B cell (primary cell): ENCODE measurements at regions not wholly inside any gene's neighbourhood (a gene's known extent, or its start where the extent isn't known, plus 50 kb on each side); places are given as distances from the start of the nearest gene placed in this dataset.

Experiments used
- ATAC-seq: fragments of 200-7000 bp; cut with Tn5 transposase; one replicate; pipeline ENCODE4 v1.10.0; 2021; ENCODE audit warnings: low read depth, mild to moderate bottlenecking, moderate number of reproducible peaks, moderate library complexity
- CTCF ChIA-PET: fragments of 350-600 bp; sonication (Branson Sonifier 250); formaldehyde crosslinking; loops from one replicate; lab custom pipeline; 2021; ENCODE audit warnings: antibody characterized with exemption, inconsistent platforms; lab: Charles Lee
- POLR2A ChIA-PET: fragments of 350-600 bp; sonication (Branson Sonifier 250); formaldehyde crosslinking; loops from one replicate; lab custom pipeline; 2021; ENCODE audit warnings: antibody characterized with exemption; lab: Charles Lee
- DNase-seq: peaks from one replicate; pipeline ENCODE4 v3.0.0; 2013
- H2AFZ ChIP-seq: 2 replicates; pipeline ENCODE4 v1.6.1; 2012; ENCODE audit warnings: mild to moderate bottlenecking, low read depth, low read length; ENCODE audit not compliant: insufficient read depth, poor library complexity, severe bottlenecking
- H3K27ac ChIP-seq, 2 donors: 1 replicate in 1 of 2; 2 replicates in 1 of 2; pipeline ENCODE4 v1.5.1; 2012 to 2013; ENCODE audit warnings: low read length in 2 of 2, mild to moderate bottlenecking in 2 of 2, moderate library complexity in 1 of 2
- H3K27me3 ChIP-seq, 4 experiments: fragments of 200-600 bp in 1 of 4; sonication (generic) in 1 of 4; replicated peaks in 1 of 4; 1 replicate in 2 of 4; 2 replicates in 2 of 4; pipeline versions ENCODE4 v1.6.1 to v1.7.0; 2013 to 2016; ENCODE audit warnings: low read length in 3 of 4, mild to moderate bottlenecking in 2 of 4, mixed read lengths in 1 of 4, moderate library complexity in 1 of 4; ENCODE audit not compliant: insufficient read depth in 4 of 4, control insufficient read depth in 3 of 4; ENCODE audit errors: control extremely low read depth in 1 of 4
- H3K36me3 ChIP-seq, 2 experiments: replicated peaks in 1 of 2; 1 replicate in 1 of 2; 2 replicates in 1 of 2; pipeline versions ENCODE4 v1.6.1 to v1.7.1; 2013; ENCODE audit warnings: low read length in 1 of 2; ENCODE audit not compliant: insufficient read depth in 2 of 2, control insufficient read depth in 1 of 2; ENCODE audit errors: control extremely low read depth in 1 of 2, extremely low read depth in 1 of 2
- H3K4me1 ChIP-seq, 2 donors: fragments of 200-600 bp in 1 of 2; sonication (generic) in 1 of 2; 1 replicate in 1 of 2; 2 replicates in 1 of 2; pipeline versions ENCODE4 v1.5.1 to v1.6.1; 2013 to 2017; ENCODE audit warnings: low read length in 2 of 2; ENCODE audit not compliant: control insufficient read depth in 2 of 2, insufficient read depth in 2 of 2
- H3K4me2 ChIP-seq: replicated peaks from 2 replicates; pipeline ENCODE3; 2012; ENCODE audit warnings: mild to moderate bottlenecking, low read depth, low read length; ENCODE audit not compliant: poor library complexity, severe bottlenecking
- H3K4me3 ChIP-seq, 5 experiments: fragments of 200-600 bp in 1 of 5; sonication (generic) in 1 of 5; 1 replicate in 3 of 5; 2 replicates in 2 of 5; pipeline versions ENCODE4 v1.5.1 to v1.7.0; 2011 to 2016; ENCODE audit warnings: low read length in 4 of 5, mild to moderate bottlenecking in 4 of 5, low read depth in 2 of 5, control low read depth in 1 of 5, moderate library complexity in 1 of 5; ENCODE audit not compliant: insufficient read depth in 1 of 5; ENCODE audit errors: control extremely low read depth in 1 of 5, extremely low read depth in 1 of 5
- H3K79me2 ChIP-seq: fragments of 200-600 bp; sonication (generic); one replicate; pipeline ENCODE4 v1.6.0; 2016; ENCODE audit warnings: low read length; ENCODE audit not compliant: control insufficient read depth, insufficient read depth
- H3K9ac ChIP-seq: fragments of 200-600 bp; sonication (generic); 2 replicates; pipeline ENCODE4 v1.6.1; 2017; ENCODE audit warnings: mild to moderate bottlenecking, low read length, moderate library complexity
- H3K9me3 ChIP-seq, 3 donors: one replicate each; pipeline versions ENCODE4 v1.6.1 to v1.7.1; 2013; ENCODE audit warnings: low read length in 2 of 3; ENCODE audit not compliant: control insufficient read depth in 2 of 3, insufficient read depth in 1 of 3; ENCODE audit errors: control extremely low read depth in 1 of 3
- H4K20me1 ChIP-seq: 2 replicates; pipeline ENCODE4 v1.6.0; 2012; ENCODE audit warnings: mild to moderate bottlenecking, low read length; ENCODE audit not compliant: insufficient read depth, control insufficient read depth, poor library complexity, severe bottlenecking
- H3K27ac Mint-ChIP-seq: one replicate; pipeline ENCODE4 v1.8.0; 2021; ENCODE audit warnings: mixed read lengths
- H3K27me3 Mint-ChIP-seq: one replicate; pipeline ENCODE4 v1.8.0; 2021; ENCODE audit warnings: mixed read lengths
- H3K4me1 Mint-ChIP-seq: one replicate; pipeline ENCODE4 v1.8.0; 2021; ENCODE audit warnings: mixed read lengths
- H3K4me3 Mint-ChIP-seq: one replicate; pipeline ENCODE4 v1.8.0; 2021; ENCODE audit warnings: mixed read lengths
- H3K9me3 Mint-ChIP-seq: one replicate; pipeline ENCODE4 v1.8.0; 2022; ENCODE audit warnings: mixed read lengths; ENCODE audit not compliant: insufficient read depth
- EZH2 ChIP-seq: IDR thresholded peaks from 2 replicates; pipeline ENCODE4 v1.6.1; 2012; ENCODE audit warnings: borderline replicate concordance, low read depth, mild to moderate bottlenecking, moderate library complexity, low read length; ENCODE audit not compliant: insufficient read depth, poor library complexity, severe bottlenecking
- WGBS: methylation state at CpG from one replicate; pipeline ENCODE4 v1.1.5; 2013; ENCODE audit warnings: missing lambda C conversion rate; ENCODE audit not compliant: insufficient coverage; 5-methylcytosine and 5-hydroxymethylcytosine counted together
- intact Hi-C: fragments of 100-400 bp; cut with micrococcal nuclease; formaldehyde crosslinking; loops from one replicate; pipeline ENCODE4 v1.10.0; 2022
- TF ChIP-seq, protein P1 (sequence below): fragments of 200-600 bp; IDR thresholded peaks from one replicate; pipeline ENCODE4 v1.8.0; 2022; ENCODE audit warnings: antibody characterized with exemption, mild to moderate bottlenecking

DNA sequence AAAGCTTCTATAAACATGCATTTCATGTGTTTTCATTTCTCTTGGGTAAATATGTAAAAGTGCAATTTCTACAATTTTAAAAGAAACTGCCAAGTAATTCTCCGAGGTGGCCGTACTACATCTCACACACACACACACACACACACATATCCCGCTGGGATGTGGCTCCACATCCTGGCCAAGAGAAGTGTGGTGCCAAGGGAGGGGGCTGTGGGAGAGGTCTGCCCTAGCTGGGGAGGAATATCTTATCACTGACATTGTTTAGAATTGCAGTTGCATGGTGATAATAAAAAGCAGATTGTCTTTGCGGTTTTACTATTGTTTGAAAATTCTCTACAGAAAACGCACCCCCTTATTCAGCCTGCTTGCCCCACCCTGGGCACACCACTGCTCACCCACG, 558.4 kb downstream of the BNC2 start:
- no peaks in the 10 kb centered on the region for H3K9me3 ChIP-seq
- Mint-ChIP-seq H3K27me3 (no peaks in the 10 kb centered on the region), H3K4me3 (no peak overlapping the region), H3K27ac (no peak overlapping the region), H3K9me3 (peaks cover 2% of the 10 kb centered on the region), H3K4me1 (no peaks in the 10 kb centered on the region)
- H3K27ac ChIP-seq = no peak overlapping the region
- ATAC-seq = no peak
- H3K4me3 ChIP-seq = no peak overlapping the region
- H4K20me1 ChIP-seq = no peaks in the 10 kb centered on the region
- no peaks in the 10 kb centered on the region for H3K4me1 ChIP-seq
- H3K36me3 ChIP-seq = no peaks in the 10 kb centered on the region
- intact Hi-C loops = no loop called here
- ChIA-PET CTCF (no interaction called here), POLR2A (no interaction called here)
- H3K27me3 ChIP-seq = no peaks in the 10 kb centered on the region
- no peak overlapping the region for H2AFZ ChIP-seq
- DNase-seq = no peak
- TF ChIP-seq EZH2 = no peak
- TF ChIP-seq, protein P1, sequence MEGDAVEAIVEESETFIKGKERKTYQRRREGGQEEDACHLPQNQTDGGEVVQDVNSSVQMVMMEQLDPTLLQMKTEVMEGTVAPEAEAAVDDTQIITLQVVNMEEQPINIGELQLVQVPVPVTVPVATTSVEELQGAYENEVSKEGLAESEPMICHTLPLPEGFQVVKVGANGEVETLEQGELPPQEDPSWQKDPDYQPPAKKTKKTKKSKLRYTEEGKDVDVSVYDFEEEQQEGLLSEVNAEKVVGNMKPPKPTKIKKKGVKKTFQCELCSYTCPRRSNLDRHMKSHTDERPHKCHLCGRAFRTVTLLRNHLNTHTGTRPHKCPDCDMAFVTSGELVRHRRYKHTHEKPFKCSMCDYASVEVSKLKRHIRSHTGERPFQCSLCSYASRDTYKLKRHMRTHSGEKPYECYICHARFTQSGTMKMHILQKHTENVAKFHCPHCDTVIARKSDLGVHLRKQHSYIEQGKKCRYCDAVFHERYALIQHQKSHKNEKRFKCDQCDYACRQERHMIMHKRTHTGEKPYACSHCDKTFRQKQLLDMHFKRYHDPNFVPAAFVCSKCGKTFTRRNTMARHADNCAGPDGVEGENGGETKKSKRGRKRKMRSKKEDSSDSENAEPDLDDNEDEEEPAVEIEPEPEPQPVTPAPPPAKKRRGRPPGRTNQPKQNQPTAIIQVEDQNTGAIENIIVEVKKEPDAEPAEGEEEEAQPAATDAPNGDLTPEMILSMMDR = no peak
- no peak overlapping the region for H3K9ac ChIP-seq
- no CpG with 5 or more reads among the region's 6 CpGs for WGBS
- no peak overlapping the region for H3K4me2 ChIP-seq
- H3K79me2 ChIP-seq = no peaks in the 10 kb centered on the region

DNA sequence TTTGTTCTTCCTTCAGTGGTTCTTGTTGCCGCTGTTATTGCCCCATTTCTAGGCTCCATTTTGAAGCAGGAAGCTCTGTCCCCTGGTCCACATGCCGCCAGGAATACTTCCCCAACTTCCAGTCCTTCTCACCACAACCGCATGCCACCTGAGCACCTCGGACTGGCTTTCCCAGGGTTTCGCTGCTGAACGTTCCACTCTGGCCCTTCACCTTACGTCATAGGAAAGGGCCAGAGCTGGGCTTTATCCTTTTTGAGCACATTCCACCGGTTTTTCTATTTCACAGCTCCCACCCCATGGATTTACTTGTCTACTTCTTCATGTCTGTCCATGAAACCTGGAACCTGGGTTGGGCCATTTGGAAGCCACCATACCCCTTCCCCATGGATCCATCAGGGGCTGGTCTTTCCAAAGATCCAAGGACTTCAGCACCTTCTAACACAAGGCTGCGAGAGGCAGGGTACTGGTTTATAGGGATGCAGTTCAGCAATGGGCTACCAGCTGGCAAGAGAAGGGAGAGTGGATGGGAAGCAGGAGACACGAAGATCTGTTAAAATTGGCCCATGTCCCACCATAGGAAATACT, 557.4 kb downstream of the BNC2 start:
- Histone ChIP-seq H3K4me3 (no peak overlapping the region), H3K79me2 (no peaks in the 10 kb centered on the region), H3K4me2 (no peak overlapping the region), H2AFZ (no peak overlapping the region), H3K9ac (no peak overlapping the region), H3K4me1 (no peaks in the 10 kb centered on the region), H3K9me3 (no peaks in the 10 kb centered on the region), H3K27me3 (no peaks in the 10 kb centered on the region), H4K20me1 (no peaks in the 10 kb centered on the region), H3K27ac (no peak overlapping the region), H3K36me3 (no peaks in the 10 kb centered on the region)
- CTCF ChIA-PET = no interaction called here
- Mint-ChIP-seq H3K27me3 (no peaks in the 10 kb centered on the region), H3K4me3 (no peak overlapping the region), H3K4me1 (no peaks in the 10 kb centered on the region), H3K27ac (no peak overlapping the region), H3K9me3 (no peaks in the 10 kb centered on the region)
- TF ChIP-seq, protein P1 = no peak
- TF ChIP-seq EZH2 = no peak
- no peak for ATAC-seq
- intact Hi-C loops = no loop called here
- WGBS = 83% methylated on average over 9 of the region's 10 CpGs
- POLR2A ChIA-PET = no interaction called here
- DNase-seq = no peak
